Keratinocyte (primary cell): ENCODE measurements at regions not wholly inside any gene's neighbourhood (a gene's known extent, or its start where the extent isn't known, plus 50 kb on each side); places are given as distances from the start of the nearest gene placed in this dataset.

ENCODE experiments used
- CTCF ChIP-seq, 3 experiments: IDR thresholded peaks in 1 of 3; conservative IDR thresholded peaks in 1 of 3; optimal IDR thresholded peaks in 1 of 3; 2 replicates in 2 of 3; 3 replicates in 1 of 3; pipeline versions ENCODE3 to v1.5.1; 2011; ENCODE audit warnings: low read length in 3 of 3, mild to moderate bottlenecking in 3 of 3, moderate library complexity in 2 of 3, control low read depth in 1 of 3, inconsistent platforms in 1 of 3; ENCODE audit not compliant: insufficient read depth in 2 of 3; ENCODE audit errors: extremely low read depth in 1 of 3
- EZH2 ChIP-seq: IDR thresholded peaks from one replicate; pipeline ENCODE4 v1.6.1; 2012; ENCODE audit warnings: inconsistent platforms, mild to moderate bottlenecking, low read length, moderate library complexity

DNA sequence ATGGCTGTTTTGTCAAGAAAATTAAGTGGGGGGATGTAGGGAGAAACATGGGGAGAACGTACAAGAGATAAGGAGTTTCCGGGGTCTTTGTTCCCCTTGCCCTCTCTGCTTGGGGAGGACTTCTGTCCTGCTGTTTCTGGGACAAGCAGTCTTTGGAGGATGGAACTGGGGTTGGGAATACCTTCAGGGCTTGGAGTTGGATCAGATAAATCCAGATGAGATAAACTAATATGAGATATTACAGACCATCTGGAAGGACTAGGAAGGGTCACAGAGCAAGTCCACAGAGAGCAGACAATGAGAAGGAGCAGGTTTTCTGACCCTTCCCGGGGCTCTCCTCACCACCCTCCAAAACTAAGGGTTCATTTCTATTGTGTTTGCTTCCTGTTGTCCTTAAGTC is 237.5 kb downstream of the TSHZ3 start:
- no peak for TF ChIP-seq CTCF (optimal IDR thresholded peaks at IDR 0.05 in 1 of 3, IDR thresholded peaks at IDR 0.05 in 1 of 3, conservative IDR thresholded peaks at IDR 0.05 in 1 of 3; ENCODE audit: extremely low read depth in 1 of 3, insufficient read depth in 2 of 3, low read length in 3 of 3)
- no peak for TF ChIP-seq EZH2
